GM18858 (cell line): ENCODE measurements at regions not wholly inside any gene's neighbourhood (a gene's known extent, or its start where the extent isn't known, plus 50 kb on each side); places are given as distances from the start of the nearest gene placed in this dataset.

Experiments
- ATAC-seq: cut with Tn5 transposase; IDR thresholded peaks from one replicate; pipeline ENCODE4 v1.9.1; 2021; ENCODE audit not compliant: unreplicated experiment

DNA sequence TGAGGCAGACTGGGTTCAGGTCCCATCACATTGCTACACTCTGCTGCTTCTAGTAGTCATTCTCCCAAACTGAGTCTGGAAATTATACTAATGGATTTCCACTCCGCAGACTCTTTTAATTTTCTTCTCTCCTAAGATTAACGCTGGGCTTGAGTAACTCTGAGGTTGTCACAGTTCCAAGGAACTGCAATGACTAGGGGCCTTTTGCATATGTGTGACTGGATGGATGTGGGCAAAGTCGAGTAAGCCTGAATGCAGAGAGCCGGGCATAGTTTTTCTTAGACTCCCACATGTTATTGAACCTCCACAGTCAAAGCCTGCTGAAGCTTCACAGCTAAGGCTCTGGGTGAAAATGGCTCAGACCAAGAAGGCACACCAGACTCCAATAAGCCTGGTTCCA is 160.9 kb upstream of the PROX1 start:
- ATAC-seq: no peak

- ATAC-seq: no peak
Measured at GRCh38 chr1:213828867-213829266, 158.9 kb upstream of the PROX1 start.

DNA sequence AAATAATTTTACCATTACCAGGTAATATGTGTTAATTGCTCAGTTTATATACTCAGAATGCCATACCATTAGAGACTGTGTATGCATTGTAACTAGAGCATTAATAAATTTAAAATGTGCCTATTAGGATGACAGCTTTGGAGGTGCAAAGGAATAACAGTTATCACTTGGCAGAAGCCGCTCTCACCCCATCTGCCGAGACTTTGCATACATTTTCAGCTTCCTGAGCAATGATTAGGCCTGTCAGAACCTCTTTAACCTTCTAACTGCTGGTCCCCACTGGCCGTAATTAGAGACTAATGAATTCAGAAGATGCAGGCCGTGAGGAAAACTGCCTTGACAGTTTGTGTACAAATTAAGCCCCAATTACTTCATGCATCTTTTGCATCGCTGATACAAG is 158.0 kb upstream of the PROX1 start:
- ATAC-seq: no peak

- ATAC-seq: no peak
Measured at GRCh38 chr1:213830371-213830770, 157.4 kb upstream of the PROX1 start.

DNA sequence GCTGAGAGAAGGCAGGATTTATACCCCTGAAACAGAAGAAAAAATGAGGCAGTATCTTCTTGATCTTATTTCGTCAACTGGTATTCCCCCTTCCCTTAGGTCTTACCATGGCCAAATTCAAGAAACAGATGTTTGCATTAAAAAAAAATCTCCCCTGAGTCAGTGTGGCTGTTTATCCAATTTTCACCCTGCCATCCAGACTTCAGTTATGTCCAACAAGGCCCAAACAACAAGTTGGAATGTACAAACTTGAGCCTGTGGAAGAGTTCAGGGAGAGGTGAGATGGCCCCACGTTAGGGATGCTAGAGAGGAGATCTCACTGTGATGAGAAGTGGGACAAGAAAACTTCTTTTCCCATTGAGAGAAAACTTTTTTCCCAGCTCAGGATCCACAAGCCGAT is 147.2 kb upstream of the PROX1 start:
- no peak for ATAC-seq

DNA sequence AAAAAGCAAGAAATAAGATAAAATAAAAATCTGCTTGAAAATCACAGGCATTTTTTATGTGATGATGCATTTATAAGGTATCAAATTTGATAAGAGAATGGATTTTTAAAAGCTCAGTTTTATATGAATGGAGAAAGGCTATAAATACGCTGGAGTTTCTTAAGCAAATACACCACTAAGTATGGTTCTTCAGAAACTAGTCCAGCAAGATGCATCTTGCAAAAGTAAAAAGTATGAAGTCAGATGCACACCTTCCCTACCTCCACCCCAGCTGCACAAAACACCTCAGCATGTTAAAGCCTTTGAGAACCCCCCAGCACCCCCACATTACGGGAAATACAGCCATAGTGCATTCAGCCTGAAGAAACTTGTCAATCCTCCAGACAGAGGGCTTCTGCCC is 143.1 kb upstream of the PROX1 start:
- ATAC-seq: no peak

GRCh38 chr1:213852107-213852506 is 135.7 kb upstream of the PROX1 start:
- no peak for ATAC-seq

DNA sequence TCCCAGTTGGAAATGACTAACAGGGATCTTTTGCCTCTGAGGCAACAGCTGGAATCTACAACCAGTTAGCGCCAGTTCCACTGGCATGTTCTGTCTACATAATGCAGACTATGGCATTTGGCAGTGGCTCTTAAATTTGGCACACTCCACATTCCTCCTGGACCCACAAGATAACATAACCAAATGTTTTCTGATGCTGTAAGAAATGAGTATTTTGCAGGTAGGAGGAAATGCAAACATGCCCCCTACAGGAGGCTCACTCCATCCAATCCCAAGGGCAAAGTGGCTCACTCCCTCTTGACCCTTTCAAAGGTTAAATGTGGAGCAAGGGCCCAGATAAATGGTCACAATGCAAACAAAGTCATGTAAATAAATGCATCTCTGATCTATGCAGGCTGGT is 129.2 kb upstream of the PROX1 start:
- ATAC-seq: no peak

DNA sequence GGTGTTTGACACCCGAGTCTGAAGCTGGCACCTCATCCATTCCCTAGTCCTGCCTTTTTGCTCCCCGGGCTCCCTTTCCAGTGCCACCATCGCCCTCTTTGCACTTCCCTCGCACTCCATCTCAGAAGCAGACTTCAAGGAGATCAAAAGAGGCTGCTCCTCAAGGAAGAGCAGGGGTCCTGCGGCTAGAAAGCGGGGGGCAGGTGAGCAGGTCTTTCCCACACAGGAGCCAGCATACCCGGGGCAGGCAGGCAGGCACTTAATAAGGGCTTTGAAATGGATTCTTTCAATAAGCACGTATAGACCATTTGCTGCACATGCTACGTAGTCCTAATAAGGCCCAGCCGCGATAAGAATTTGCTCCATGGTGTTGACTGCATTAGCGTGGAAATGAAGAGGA is 125.9 kb upstream of the PROX1 start:
- no peak for ATAC-seq

DNA sequence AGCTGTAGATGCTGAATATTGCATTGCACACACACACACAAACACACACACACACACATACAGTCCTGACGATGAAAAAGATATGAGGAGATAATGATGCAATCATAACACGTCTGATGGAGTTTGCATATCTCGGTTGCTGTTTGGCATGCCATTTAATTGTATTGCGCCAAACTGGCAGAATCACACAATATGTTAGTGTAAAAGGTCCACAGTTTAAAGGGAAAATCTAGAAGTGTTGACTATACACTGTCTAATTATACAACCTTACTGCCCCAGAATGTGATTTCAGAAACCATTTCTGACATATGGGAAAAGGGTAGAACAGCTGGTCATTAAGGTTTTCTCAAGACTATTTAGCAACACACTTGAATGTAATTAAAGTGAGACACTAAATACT is 123.7 kb upstream of the PROX1 start:
- no peak for ATAC-seq

- ATAC-seq: no peak
Measured at GRCh38 chr1:213868482-213868881, 119.3 kb upstream of the PROX1 start.

DNA sequence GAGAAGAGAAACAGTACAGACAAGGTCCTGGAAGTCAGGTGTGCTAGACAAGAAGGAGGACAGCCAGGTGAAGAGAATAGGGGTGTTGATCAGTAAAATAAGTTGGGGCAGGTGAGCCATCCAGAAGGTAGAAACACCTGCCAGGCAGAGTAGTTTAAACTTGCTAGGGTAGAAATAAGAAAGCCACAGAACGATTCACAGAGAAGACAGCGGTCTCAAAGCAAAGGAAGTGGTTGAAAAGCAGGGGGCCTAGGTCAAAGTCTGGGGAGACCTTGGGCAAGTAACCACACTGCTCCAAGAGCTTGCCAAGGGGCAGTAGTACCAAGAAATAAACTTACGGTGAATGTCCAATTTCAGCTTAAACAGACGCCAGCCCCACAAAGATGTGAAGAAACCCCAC is 116.6 kb upstream of the PROX1 start:
- no peak for ATAC-seq

- no peak for ATAC-seq
Measured at GRCh38 chr1:213874789-213875188, 113.0 kb upstream of the PROX1 start.

DNA sequence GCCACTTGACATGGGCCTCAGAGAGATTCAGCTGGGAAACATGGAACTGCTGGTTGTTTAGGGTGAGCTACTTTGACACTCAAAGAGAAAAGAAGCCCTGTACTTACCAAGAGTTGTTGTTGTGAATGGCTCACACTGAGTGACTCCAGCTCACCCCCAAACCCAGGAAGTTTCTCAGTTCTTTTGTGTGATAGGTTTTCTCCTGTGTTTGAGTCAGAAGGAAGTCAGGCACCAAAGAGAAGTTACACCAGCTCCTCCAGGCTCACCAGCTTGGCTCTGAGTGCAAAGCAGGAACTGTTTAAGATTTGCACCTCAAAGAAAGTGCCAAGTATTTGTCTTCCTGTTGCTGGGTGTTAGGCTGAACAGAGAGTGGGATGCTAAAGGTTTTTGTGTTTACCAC is 111.2 kb upstream of the PROX1 start:
- no peak for ATAC-seq

- ATAC-seq: no peak
Measured at GRCh38 chr1:213883618-213884017, 104.2 kb upstream of the PROX1 start.

DNA sequence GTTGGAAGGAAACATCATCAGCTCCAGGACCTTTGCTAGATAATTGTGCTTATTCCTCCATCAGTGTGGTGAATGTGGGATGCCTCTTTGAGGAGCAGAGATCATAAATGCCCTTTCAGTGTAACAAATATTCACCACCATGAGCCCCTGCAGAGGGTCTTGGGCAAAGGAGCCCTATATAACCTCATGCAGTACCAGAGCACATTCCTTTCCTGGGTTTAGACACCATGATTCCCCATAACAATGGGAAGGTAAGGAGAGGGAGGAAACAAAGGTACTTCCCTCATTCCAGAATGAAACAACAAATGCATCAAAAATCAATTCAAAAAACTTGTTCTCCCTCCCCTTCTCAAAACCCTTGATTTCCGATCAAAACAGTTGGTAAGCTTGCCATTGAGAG is 103.4 kb upstream of the PROX1 start:
- no peak for ATAC-seq

DNA sequence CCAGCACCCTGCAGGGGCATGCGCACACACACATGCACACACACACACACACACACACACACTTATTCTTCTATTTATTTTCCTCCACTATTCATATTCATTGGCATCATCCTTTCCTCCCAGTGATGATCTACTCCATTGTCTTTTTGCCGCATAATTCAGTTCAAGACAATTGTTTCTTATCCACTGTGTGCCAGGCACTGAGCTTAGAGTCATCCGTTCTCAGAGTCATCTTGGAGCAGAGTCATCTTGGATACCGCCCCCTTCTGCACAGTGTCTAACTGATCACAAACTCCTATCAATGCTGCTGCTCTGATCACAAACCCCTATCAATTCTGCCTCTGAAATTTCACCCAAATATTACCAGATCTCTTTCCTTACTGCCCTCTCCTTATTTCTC is 102.8 kb upstream of the PROX1 start:
- no peak for ATAC-seq

DNA sequence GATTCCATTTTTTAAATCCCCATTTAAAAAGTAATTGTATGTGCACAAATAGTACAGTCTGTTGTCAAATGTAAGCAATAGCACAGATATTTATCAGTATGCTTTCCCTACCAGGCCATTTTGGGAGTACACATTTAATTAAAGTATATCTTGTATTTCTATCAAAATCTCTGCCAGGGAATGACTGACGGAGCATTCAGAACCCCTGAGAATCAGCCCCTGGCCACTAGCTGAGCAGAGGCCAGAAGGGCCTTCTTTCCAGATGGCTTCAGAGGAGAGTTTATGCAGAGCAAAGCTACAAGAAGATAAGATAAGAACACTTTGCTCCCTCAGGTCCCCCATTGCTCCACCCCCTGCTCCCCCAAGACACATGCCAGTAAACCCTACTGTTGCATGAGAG is 99.9 kb upstream of the PROX1 start:
- ATAC-seq: no peak

GRCh38 chr1:213891989-213892902 is 95.5 kb upstream of the PROX1 start:
- ATAC-seq: no peak

GRCh38 chr1:213898684-213899083 is 89.1 kb upstream of the PROX1 start:
- ATAC-seq: no peak

- ATAC-seq: no peak
Measured at GRCh38 chr1:213899413-213899812, 88.4 kb upstream of the PROX1 start.

DNA sequence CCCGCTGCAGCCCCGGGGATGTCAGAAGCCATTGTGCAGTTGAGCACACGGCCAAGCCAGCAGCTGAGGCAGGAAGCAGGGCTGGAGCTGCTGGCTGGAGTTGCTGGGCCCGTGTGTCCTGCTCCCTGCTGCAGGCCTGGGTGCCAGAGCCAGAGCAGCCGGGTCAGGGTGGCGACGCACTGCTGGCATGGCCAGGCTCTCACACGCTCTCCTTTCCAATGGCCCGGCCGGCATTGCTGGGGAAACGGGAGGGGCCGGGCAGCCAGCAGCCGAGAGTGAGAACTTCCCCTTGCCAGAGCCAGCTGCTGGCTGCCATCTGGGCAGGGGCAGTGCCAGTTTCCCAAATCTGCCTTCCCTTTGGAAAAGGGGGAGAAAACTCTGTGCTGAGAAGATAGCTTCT is 82.4 kb upstream of the PROX1 start:
- no peak for ATAC-seq

DNA sequence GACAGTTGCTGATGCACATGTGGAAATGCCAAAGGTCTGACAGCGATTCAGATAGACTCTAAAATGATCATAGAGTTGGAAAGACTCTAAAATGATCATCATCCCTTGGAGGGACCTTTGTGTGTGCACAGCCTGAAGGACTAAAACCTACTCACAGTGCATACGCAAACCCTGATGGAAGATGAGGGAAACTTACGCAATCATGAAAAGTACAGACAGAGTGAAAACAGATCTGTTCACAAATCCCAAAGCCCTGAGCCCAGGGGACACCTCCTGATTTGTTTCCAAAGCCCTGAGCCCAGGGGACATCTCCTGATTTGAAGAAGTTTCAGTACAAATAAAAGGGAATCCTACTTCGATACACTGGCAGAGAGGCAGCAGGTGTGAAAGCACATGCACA is 79.3 kb upstream of the PROX1 start:
- ATAC-seq: no peak
